Frontal cortex (tissue), 3 donors: ENCODE measurements at regions not wholly inside any gene's neighbourhood (a gene's known extent, or its start where the extent isn't known, plus 50 kb on each side); places are given as distances from the start of the nearest gene placed in this dataset.
"Not testable (repeated sequence)": the region's sequence is repeated elsewhere in the genome, so short reads cannot be mapped to it uniquely, and the experiment has no call there.

Experiments used
- DNase-seq, 2 donors: peaks; one replicate each; pipeline ENCODE4 v3.0.0; 2012; ENCODE audit warnings: low spot score in 2 of 2
- FAIRE-seq: peaks from 2 replicates; lab custom pipeline; 2012; peaks lifted over from hg19 to GRCh38; lab: Jason Lieb, UNC
- donor health status: control.
- donor health status: control.
- donor health status: control.

DNA sequence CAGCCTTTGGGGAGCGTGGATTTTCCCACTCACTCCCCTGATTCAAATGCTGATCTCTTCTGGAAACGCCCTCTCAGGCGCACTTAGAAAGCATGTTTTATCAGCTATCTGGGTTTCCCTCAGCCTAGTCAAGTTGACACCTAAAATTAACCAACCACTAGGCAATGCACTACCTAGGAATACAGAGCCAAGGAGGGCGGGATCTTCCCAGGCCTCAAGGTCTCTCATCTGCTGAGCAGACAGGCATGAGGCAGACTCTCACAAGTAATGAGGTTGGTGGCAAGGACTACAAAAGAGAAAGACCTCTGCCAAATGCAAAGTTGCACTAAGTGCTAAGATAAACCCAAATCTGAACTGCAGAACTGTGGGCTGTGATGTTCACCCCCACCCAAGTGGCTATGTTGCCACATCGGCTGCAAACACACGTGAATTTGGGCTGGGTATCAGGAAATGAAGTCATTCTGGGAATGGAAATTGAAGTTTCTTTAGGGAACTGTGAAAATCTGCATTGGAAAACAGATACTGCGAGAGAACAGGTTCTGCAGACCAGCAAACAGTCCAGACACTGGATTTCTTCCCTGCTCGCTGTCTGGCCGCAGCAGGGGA is 186.6 kb downstream of the LMLN start:
- not testable (repeated sequence) for DNase-seq, FAIRE-seq

DNA sequence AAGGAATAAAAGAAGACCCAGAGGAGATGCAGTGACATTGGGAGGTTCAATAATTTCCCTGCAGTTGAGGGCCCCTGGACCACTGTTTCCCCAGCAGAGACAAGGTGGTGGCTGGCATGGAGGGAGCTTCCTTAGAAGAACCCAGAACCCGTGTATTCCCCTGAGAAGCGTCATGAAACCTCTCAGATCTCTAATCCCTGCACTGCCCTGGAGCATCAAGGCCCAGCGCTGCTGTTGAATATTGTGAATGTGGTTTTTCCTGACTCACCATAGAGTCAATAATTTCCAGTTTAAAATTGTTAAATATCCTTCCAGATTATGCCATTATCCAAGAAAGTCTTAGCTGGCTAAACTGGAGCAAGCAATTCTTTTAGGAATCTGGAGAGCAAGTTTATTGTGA is 187.2 kb downstream of the LMLN start:
- FAIRE-seq, DNase-seq: not testable (repeated sequence)

DNA sequence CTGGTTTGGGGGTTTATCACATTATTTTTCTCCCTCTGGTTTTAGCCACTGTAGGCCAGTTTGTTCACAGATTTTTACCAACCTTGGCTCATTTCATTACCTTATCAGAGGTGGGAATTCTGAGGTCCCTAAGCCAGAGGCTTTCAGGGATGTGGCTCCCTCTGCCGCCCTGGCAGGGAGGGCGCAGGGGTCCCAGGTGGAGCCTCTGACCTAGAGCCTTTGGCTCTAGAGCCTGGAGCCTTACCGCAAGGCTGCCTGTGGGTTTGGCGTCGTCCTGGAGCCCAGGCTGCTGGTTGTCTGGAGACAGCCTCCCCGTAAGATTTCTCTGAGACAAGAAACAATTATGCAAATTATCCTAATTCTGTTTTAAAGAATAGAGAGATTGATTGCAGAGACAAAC is 188.0 kb downstream of the LMLN start:
- FAIRE-seq, DNase-seq: not testable (repeated sequence)

DNA sequence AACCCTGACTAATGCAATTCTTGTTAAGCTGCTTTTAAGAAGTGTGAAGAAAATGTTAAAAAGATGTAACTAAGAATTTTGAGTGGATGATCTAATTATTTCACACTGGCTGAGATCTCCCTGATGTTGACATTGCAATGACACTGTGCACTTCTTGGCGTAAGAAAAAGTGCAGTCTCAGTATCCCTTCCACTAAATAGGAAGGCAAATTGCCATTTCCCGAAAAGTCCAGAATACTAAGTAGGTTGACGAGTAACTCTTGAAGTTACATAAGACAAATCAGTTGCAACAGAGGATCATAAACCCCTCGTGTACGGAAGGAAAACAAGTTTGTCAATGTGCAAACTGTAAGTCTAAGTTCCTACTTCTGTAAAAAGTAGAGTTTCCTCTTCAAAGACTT is 189.9 kb downstream of the LMLN start:
- FAIRE-seq, DNase-seq: not testable (repeated sequence)

DNA sequence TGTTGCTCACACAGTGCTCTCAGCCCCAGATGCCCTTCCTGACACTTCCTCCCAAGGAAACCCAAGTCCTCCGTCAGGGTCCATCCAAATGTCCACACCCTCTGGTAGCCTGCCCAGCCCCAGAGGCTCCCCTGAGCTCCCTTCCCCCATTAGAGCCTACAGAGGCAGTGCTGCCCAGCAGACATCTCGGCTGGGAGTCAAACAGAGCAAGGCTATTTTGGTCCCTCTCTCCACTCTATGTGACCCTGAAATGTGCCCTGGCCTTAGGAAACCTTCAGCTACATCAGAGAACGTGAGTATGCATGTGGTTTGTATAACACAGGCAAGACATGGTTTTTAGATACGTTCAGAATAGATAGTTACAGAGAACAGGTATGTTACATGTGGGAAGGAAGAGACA is 191.8 kb downstream of the LMLN start:
- DNase-seq, FAIRE-seq: not testable (repeated sequence)

DNA sequence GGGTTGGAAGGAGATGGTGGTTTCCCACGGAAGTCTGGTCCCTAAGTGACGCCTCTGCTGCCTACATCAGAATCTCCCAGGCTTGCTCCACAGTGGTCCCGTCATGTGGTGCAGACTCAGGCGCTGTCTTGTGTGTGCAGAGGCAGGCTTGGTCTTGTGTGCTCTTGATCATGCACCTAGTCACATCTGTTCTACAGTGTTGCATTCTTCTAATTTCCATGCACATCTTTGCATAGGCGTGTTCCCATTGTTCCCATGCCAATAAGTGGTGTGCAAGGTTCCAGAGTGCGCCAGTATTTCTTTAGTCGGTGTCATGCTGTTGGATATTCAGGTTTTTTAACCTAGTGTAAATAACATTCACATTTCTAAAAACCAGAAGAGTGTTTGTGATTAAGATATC is 195.8 kb downstream of the LMLN start:
- FAIRE-seq: not testable (repeated sequence)

DNA sequence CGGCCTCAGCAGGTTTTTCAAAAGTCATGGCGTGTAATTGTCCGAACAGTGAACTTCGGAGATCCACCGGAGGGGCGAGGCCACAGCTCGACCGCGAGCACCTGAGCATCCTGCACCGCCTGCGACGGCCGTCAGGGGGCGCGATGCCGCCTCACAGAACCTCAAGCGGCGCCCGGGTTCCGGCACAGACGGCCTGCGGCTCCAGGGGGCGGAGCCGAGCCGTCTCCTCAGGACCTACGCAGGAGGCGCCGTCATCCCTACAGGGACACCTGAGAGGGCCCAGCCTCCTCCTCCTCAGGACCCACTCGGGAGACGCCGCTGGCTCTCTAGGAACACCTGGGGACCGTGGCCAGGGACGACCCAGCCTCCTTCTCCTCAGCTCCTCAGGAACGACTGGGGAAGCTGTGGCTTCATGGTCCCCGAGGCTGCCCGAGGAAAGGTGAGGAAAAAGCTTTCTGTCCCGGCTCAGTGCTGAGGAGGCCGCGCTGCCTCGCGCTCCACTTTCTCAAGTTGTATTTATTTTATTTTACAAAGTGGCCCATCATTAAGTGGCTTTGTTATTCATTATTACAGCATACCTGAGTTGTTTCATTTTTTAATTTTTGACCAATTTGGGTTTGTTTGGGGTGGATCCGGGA is 197.3 kb downstream of the LMLN start:
- not testable (repeated sequence) for FAIRE-seq, DNase-seq

More for the DNA sequence above, 195.8 kb downstream of the LMLN start:
- not testable (repeated sequence) for DNase-seq

DNA sequence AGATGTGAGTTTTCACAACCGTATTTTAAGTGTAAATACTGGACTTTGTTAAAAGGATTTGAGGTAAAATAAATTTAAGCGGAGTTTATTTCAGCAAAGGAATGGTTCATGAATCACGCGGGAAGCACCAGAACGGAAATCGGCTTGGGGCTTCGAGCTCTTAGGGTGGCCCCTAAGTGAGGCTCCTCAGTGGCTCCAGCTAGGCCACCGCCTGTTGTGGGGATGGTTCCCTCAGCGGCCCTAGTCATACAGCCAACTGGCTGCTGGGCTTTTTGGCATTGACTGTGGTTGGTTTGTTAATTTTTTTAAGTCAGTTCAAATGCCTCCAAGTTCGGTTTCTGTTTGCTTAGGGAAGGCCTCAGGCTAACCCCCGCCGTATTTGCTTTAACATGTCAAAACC is 198.0 kb downstream of the LMLN start:
- DNase-seq, FAIRE-seq: not testable (repeated sequence)

DNA sequence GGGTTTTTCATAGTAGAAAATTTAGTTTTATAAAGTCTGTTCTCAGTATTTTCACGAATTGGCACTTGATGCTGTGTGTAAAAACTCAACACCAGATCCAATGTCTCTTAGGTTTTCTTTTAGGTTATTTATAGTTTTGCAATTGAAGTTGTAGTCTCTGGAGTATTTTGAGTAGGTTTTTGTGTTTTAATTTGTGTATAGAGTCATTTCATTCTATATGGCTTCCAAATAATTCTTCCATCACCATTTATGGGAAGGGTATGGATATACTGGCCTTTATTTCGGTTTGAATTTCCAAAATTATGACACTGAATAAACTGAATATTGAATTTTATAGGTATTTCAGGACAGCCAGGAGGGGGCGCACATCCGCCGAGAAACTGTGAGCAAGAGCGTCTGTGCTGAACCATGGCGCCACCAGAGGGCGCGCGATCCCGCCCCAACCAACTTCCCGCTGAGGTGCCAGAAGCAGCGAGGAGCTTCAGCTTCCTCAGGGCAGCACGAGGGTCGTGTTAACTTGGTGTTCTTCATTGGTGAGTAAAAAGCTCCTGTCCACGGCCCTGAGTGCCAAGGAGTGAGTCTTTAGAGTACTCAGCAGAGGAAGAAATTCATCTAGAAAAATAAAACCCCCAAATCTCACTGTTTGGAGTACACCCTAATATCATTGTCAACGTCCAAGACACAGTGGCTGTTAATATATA is 207.5 kb downstream of the LMLN start:
- DNase-seq, FAIRE-seq: not testable (repeated sequence)

DNA sequence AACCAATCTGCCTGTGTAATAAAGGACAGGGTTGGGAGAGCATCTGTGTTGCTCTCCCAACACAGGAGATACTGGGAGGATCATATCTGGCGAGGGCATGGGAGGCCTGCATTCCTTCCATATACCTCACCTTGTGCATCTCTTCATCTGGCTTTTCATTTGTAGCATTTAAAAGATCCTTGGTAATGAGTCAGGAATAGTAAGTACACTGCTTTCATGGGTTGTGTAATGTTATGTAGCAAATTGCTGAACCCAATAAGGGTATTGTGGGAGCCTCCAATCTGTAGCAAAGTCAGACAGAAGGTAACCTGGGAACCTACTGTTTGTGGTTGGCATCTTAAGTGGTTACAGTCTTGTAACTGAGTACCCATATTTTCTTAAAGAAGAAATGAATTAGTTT is 210.8 kb downstream of the LMLN start:
- FAIRE-seq, DNase-seq: not testable (repeated sequence)

DNA sequence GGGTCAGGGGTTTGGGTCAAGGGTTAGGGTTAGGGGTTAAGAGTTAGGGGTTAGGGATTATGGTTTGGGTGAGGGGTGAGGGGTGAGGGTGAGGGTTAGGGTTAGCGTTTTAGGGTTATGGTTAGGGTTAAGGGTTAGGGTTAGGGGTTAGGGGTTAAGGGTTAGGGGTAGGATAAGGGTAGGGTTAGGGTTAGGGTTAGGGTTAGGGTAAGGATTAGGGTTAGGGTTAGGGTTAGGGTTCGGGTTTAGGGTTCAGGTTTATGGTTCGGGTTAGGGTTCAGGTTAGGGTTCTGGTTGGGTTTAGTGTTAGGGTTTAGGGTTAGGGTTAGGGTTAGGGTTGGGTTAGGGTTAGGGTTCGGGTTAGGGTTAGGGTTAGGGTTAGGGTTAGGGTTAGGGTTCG is 213.1 kb downstream of the LMLN start:
- not testable (repeated sequence) for FAIRE-seq, DNase-seq

DNA sequence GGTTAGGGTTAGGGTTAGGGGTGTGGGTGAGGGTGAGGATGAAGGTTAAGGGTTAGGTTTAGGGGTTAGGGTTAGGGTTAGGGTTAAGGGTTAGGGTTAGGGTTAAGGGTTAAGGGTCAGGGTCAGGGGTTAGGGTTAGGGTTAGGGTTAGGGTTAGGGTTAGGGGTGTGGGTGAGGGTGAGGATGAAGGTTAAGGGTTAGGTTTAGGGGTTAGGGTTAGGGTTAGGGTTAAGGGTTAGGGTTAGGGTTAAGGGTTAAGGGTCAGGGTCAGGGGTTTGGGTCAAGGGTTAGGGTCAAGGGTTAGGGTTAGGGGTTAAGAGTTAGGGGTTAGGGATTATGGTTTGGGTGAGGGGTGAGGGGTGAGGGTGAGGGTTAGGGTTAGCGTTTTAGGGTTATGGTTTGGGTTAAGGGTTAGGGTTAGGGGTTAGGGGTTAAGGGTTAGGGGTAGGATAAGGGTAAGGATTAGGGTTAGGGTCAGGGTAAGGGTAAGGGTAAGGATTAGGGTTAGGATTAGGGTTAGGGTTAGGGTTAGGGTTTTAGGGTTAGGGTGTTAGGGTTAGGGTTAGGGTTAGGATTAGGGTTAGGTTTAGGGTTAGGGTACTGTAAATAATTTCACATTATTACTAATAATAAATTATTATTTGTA is 214.0 kb downstream of the LMLN start:
- not testable (repeated sequence) for FAIRE-seq

More for the DNA sequence above, 214.0 kb downstream of the LMLN start:
- not testable (repeated sequence) for DNase-seq
